ENCODE measurements at regions not wholly inside any gene's neighbourhood (a gene's known extent, or its start where the extent isn't known, plus 50 kb on each side); places are given as distances from the start of the nearest gene placed in this dataset.

- no peak for TF ChIP-seq CTCF (conservative IDR thresholded peaks at IDR 0.05; ENCODE audit: low read depth, low read length)
- TF ChIP-seq EZH2 (IDR thresholded peaks at IDR 0.05; ENCODE audit: borderline replicate concordance, low read depth, low read length, poor library complexity, severe bottlenecking): no peak
These were observed 255.7 kb upstream of the FAR2 start for GRCh38 chr12:28893365-28893764.
